Gastroesophageal sphincter (tissue), 4 donors: ENCODE measurements at regions not wholly inside any gene's neighbourhood (a gene's known extent, or its start where the extent isn't known, plus 50 kb on each side); places are given as distances from the start of the nearest gene placed in this dataset.

Experiments
- ATAC-seq: fragments of 150-250 bp; one replicate; pipeline ENCODE4 v1.9.1; 2016; ENCODE audit warnings: mild to moderate bottlenecking, moderate library complexity
- H3K27ac ChIP-seq, 4 donors: fragments of 200-600 bp; sonication (generic) in 3 of 4; 1 replicate in 3 of 4; 2 replicates in 1 of 4; pipeline ENCODE4 v1.5.1; 2016 to 2019
- H3K27me3 ChIP-seq: fragments of 200-600 bp; sonication (generic); one replicate; pipeline ENCODE4 v1.5.1; 2019
- H3K36me3 ChIP-seq, 2 donors: fragments of 200-600 bp; sonication (generic); one replicate each; pipeline ENCODE4 v1.5.1; 2019; ENCODE audit warnings: control low read depth in 1 of 2
- H3K4me1 ChIP-seq, 3 donors: fragments of 200-600 bp; sonication (generic); 1 replicate in 2 of 3; 2 replicates in 1 of 3; pipeline ENCODE4 v1.5.1; 2016 to 2019; ENCODE audit warnings: control low read depth in 2 of 3
- H3K4me3 ChIP-seq, 2 donors: fragments of 200-600 bp; sonication (generic); one replicate each; pipeline ENCODE4 v1.5.1; 2019; ENCODE audit warnings: mild to moderate bottlenecking in 1 of 2, moderate library complexity in 1 of 2
- H3K9me3 ChIP-seq, 3 donors: fragments of 200-600 bp; sonication (generic); one replicate each; pipeline ENCODE4 v1.5.1; 2017 to 2019; ENCODE audit warnings: control low read depth in 2 of 3
- CTCF ChIP-seq, 4 experiments: fragments of 200-600 bp in 2 of 4; fragments of 450-650 bp in 2 of 4; sonication (generic) in 1 of 4; IDR thresholded peaks; one replicate each; pipeline ENCODE4 v1.5.1; 2017 to 2019; ENCODE audit warnings: antibody characterized with exemption in 4 of 4, mild to moderate bottlenecking in 2 of 4, moderate library complexity in 2 of 4
- EP300 ChIP-seq: sonication (generic); formaldehyde crosslinking; IDR thresholded peaks from one replicate; pipeline ENCODE4 v1.6.1; 2017; ENCODE audit warnings: antibody characterized with exemption, mild to moderate bottlenecking
- POLR2A ChIP-seq, 2 donors: fragments of 450-650 bp; IDR thresholded peaks; one replicate each; pipeline ENCODE4 v1.6.1; 2017; ENCODE audit warnings: antibody characterized with exemption in 2 of 2, mild to moderate bottlenecking in 2 of 2, moderate library complexity in 1 of 2
- POLR2AphosphoS5 ChIP-seq: sonication (generic); formaldehyde crosslinking; IDR thresholded peaks from one replicate; pipeline ENCODE4 v1.6.1; 2017; ENCODE audit warnings: antibody characterized with exemption
- WGBS, 2 donors: methylation state at CpG; one replicate each; pipeline ENCODE4 v1.1.5; 2018; ENCODE audit warnings: low coverage in 1 of 2; 5-methylcytosine and 5-hydroxymethylcytosine counted together

DNA sequence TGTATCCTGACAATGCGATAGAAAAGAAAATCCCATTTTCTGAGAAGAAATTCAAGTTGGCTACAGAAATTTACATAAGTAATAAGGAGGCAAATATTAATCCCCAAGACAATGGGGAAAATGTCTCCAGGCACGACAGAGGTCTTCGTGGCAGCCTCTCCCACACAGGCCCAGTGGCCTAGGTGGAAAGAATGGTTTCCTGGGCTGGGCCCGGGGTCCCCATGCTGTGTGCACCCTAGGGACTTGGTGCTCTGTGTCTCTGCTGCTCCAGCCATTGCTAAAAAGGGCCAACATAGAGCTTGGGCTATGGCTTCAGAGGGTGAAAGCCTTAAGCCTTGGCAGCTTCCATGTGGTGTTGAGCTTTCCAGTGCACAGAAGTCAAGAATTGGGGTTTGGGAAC, 102.5 kb upstream of the LYPLAL1 start:
- Histone ChIP-seq H3K4me3 (no peak overlapping the region), H3K9me3 (no peaks in the 10 kb centered on the region), H3K36me3 (no peaks in the 10 kb centered on the region), H3K4me1 (peaks cover 0 to 12% (median 3%) of the 10 kb centered on the region in 3 donors), H3K27me3 (no peaks in the 10 kb centered on the region), H3K27ac (no peak overlapping the region)
- TF ChIP-seq POLR2AphosphoS5 (no peak), EP300 (no peak), CTCF (IDR thresholded peaks at IDR 0.05) (no peak), POLR2A (IDR thresholded peaks at IDR 0.05) (no peak)
- no peak for ATAC-seq
- WGBS, 2 donors, result 90 to 100% methylated on average over 2 to 4 of the region's 4 CpGs

- no peak overlapping the region for H3K4me3 ChIP-seq
- TF ChIP-seq POLR2A (IDR thresholded peaks at IDR 0.05) (no peak), CTCF (IDR thresholded peaks at IDR 0.05) (no peak), POLR2AphosphoS5 (no peak), EP300 (no peak)
- peaks cover 0 to 2% (median 0%) of the 10 kb centered on the region in 3 donors for H3K4me1 ChIP-seq
- no peak overlapping the region for H3K27ac ChIP-seq
- 85 to 95% methylated on average over 3 to 5 of the region's 5 CpGs for WGBS, 2 donors
- H3K9me3 ChIP-seq, result no peaks in the 10 kb centered on the region
- ATAC-seq, result no peak
- no peaks in the 10 kb centered on the region for H3K27me3 ChIP-seq
- H3K36me3 ChIP-seq, result no peaks in the 10 kb centered on the region
These were observed 101.3 kb upstream of the LYPLAL1 start for GRCh38 chr1:219072329-219072728.

- H3K9me3 ChIP-seq, result no peaks in the 10 kb centered on the region
- no peaks in the 10 kb centered on the region for H3K4me1 ChIP-seq
- 97 to 100% methylated on average over 4 to 5 of the region's 5 CpGs for WGBS, 2 donors
- H3K36me3 ChIP-seq, result no peaks in the 10 kb centered on the region
- H3K27ac ChIP-seq, result no peak overlapping the region
- no peak for TF ChIP-seq CTCF (IDR thresholded peaks at IDR 0.05)
- no peak for TF ChIP-seq POLR2AphosphoS5
- no peak for TF ChIP-seq POLR2A (IDR thresholded peaks at IDR 0.05)
- H3K4me3 ChIP-seq, result no peak overlapping the region
- no peak for ATAC-seq
- no peaks in the 10 kb centered on the region for H3K27me3 ChIP-seq
These were observed 99.5 kb upstream of the LYPLAL1 start for GRCh38 chr1:219074084-219074728.

GRCh38 chr1:219075121-219075879, 98.4 kb upstream of the LYPLAL1 start:
- Histone ChIP-seq H3K27me3 (no peaks in the 10 kb centered on the region), H3K36me3 (no peaks in the 10 kb centered on the region), H3K9me3 (no peaks in the 10 kb centered on the region), H3K4me1 (no peaks in the 10 kb centered on the region), H3K4me3 (no peak overlapping the region), H3K27ac (no peak overlapping the region)
- ATAC-seq, result no peak
- TF ChIP-seq CTCF (IDR thresholded peaks at IDR 0.05), result no peak
- TF ChIP-seq EP300, result no peak
- no peak for TF ChIP-seq POLR2A (IDR thresholded peaks at IDR 0.05)
- TF ChIP-seq POLR2AphosphoS5, result no peak
- 51 to 57% methylated on average over 2 of the region's 2 CpGs for WGBS, 2 donors
